ENCODE measurements at regions not wholly inside any gene's neighbourhood (a gene's known extent, or its start where the extent isn't known, plus 50 kb on each side); places are given as distances from the start of the nearest gene placed in this dataset.

DNA sequence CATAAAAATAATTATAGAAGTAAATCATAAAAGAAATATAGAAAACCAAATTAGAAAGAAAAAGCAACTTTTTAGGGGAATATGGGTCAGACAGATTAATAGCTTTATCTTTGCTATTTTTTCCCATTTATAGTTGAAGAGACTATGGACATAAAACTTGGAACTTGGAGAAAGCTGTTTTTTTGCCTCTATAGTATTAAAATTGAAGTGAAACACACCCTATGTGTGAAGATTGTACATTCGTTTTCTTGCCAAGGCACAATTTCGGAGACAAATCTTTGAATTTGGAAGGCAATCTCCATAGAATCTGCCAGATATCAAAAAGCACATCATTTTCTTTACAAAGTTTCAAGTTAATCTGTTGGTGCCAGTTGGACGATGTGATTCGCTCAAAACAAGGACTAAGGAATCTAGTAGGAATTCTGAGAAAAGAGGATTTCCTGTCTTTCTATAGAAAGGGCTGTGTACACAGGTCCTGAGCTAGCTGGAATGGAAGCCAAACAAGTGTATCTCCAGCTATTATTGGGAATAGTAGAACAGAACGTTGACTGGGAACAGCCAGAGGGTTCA lies 156.3 kb downstream of the SLC7A11 start:
- DNase-seq (ENCODE audit: low read depth, low spot score), result no peak

GRCh38 chr4:138078751-138079520 lies 163.2 kb downstream of the SLC7A11 start:
- no peak for DNase-seq (ENCODE audit: low read depth, low spot score)

- no peak for DNase-seq (ENCODE audit: low read depth, low spot score)
Observed at GRCh38 chr4:138078253-138078652, 163.9 kb downstream of the SLC7A11 start.

- no peak for DNase-seq (ENCODE audit: low read depth, low spot score)
Observed at GRCh38 chr4:138076561-138076960, 165.6 kb downstream of the SLC7A11 start.

DNA sequence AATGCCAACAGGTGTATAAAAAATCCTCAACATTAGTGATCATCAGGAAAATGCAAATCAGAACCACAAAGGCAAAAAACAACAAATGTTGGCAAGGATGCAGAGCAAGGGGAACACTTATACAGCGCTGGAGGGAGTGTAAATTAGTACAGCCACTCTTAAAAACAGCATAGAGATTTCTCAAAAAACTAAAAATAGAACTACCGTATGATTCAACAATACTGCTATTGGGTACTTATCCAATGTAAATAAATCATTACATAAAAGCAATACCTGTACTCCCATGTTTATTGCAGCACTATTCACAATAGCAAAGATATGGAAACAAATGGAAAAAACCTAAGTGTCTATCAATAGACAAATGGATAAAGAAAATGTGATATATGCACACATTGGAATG lies 171.3 kb downstream of the SLC7A11 start:
- DNase-seq (ENCODE audit: low read depth, low spot score), result no peak

GRCh38 chr4:138063581-138063980 lies 178.6 kb downstream of the SLC7A11 start:
- DNase-seq (ENCODE audit: low read depth, low spot score), result no peak

- no peak for DNase-seq (ENCODE audit: low read depth, low spot score)
Observed at GRCh38 chr4:138062929-138063328, 179.2 kb downstream of the SLC7A11 start.

DNA sequence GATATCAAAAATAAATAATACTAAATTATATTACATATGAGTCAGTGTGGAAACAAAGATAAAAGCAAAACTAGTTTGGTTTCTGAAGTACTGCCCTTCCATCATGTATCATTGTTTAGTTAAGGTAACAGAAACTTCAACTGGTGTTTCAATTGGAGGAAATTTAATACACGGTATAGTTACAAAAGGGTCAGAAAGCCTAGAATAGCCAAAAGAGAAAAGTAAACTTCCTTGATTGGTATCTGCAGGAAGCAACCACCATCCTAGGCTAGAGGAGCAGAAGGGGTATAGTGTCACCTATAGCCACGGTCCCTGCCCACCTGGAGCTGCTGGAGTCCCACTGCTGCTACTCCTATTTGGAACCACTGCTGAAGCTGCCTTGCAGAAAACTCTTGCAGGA lies 185.6 kb downstream of the SLC7A11 start:
- no peak for DNase-seq (ENCODE audit: low read depth, low spot score)

- no peak for DNase-seq (ENCODE audit: low read depth, low spot score)
Observed at GRCh38 chr4:138055890-138056289, 186.3 kb downstream of the SLC7A11 start.

DNA sequence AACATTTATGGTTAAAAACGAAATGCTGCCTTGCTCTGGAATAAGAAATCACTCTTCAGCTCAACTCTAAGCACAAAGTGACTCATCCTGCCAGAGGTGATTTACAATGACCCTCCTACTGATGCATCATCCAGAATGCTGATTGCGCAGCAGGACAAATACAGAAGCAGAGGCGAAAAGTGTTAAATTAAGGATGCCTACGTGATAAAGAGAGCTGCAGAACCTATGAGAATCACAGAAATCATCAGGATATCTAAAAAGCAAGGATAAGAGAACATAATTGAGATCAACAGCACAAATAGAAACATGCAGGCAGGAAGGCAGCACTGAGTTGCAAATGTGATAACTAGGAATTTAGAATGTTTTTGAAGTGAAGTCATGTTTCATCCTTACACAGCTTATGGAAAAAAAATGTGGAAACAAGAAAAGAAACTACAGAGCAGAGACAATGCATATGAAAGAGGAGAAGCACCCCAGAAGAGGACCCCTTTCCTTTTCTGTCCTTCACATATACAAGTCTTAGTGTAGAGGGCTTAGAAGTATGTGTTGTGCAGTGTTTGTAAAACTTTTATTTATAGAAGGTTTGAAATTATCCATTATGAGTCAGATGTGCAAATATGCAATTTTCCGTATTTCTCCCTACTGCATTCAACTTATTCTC lies 188.4 kb downstream of the SLC7A11 start:
- peak; percentile 57 for DNase-seq (ENCODE audit: low read depth, low spot score)

DNA sequence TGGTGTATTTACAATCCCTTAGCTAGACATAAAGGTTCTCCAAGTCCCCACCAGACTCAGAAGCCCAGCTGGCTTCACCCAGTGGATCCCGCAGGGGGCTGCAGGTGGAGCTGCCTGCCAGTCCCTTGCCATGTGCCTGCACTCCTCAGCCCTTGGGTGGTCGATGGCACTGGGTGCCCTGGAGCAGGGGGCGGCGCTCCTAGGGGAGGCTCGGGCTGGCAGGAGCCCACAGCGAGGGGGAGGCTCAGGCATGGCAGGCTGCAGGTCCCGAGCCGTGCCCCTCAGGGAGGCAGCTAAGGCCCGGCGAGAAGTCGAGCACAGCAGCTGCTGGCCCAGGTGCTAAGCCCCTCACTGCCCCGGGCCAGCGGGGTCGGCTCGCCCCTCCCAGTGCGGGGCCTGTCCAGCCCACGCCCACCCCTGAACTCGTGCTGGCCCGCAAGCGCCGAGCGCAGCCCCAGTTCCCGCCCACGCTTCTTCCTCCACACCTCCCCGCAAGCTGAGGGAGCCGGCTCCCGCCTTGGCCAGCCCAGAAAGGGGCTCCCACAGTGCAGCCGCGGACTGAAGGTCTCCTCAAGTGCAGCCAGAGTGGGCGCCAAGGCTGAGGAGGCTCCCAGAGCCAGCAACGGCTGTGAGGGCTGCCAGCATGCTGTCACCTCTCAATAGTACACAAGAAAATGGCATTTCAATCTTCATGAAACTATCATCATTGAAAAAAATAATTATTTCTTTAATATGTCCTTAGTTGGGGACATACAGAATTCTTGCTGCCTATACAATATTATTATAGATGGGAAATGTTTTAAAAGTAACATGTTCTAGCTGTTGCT lies 189.1 kb downstream of the SLC7A11 start:
- no peak for DNase-seq (ENCODE audit: low read depth, low spot score)

DNA sequence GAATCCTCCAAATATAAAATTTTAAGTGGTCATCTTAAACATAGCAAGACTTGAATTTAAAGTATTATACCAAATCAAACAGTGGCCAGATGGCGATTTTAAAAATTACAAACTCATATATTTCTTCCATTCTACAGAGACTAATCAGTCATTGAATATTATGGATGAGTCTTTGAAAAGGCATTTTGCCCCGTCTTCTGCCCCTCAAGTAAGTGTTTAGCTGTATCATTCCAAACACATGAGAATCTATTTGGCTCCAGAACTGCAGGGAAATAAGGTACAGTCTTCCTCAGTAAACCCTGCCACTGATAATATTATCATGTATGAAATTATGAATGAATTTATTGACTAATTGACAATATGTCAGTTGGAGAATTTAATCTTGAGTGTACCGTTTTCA lies 191.0 kb downstream of the SLC7A11 start:
- no peak for DNase-seq (ENCODE audit: low read depth, low spot score)

DNA sequence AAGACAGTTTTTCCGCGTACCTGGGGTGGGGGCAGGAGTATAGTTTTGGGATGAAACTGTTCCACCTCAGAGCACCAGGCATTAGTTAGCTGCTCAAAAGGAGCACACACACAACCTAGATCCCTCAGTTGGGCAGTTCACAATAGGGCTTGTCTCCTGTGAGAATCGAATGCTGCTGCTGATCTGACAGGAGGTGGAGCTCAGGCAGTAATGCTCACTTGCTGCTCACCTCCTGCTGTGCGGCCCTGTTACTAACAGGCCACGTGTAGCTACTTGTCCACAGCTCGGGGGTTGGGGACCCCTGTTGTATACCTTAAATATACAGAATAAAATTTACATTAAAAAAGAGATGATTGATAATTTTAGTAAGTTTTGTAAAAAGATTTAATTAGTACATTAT lies 191.5 kb downstream of the SLC7A11 start:
- DNase-seq (ENCODE audit: low read depth, low spot score), result no peak

DNA sequence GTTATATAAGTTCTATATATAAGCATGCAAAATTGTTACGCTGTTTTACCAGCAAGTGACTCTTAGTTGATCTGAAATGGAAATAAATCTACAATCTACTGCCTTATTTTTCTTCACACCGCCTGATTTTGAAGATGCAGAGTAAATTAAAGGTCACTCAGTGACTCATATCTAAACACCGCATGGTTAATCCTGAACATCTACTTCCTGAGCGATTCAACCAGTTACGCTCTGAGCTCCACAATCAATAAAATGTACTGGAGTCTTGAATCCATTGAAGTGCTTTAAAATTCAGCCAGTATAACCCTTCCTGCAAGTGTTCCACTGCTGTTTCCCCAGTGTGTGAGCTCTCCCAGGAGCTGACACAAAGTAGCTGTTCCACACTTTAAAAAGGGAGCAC lies 192.8 kb downstream of the SLC7A11 start:
- DNase-seq (ENCODE audit: low read depth, low spot score), result no peak

DNA sequence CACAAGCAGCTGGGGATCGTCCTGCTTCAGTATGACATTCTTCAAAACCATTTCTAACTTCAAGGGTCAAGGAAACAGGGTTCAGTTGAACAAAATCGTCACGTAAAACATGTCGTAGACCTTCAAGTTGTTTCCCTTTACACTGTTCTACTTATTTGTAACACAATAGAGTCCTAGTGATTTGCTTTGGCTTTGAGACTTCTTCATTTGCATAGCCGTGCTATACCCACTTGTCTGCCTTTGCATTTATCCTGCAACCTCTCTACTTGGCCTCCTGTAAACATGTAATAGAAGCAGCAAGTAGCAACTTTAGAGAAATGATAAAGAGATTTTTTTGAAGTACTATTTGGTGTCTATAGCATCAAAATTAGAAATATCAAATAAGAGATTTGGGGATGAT lies 194.9 kb downstream of the SLC7A11 start:
- no peak for DNase-seq (ENCODE audit: low read depth, low spot score)

DNA sequence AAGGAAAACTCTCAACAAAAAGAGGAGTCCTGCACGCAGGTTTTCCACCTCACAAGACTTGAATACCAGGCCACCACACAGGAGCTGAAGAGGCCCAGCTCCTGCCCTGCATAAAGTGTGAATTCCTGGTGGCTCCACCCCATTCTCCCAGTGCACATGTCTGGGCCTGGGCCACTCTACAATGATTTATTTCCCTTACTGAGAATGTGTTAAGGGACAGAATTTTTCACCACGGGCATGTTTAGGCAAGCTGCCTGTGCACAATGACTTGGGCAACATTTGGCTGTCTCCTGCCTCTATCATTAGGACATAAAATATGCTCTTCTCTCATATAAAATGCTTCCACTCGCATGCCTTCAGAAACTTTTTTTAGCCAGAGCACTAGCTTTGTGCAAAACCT lies 197.1 kb downstream of the SLC7A11 start:
- DNase-seq (ENCODE audit: low read depth, low spot score), result no peak

- no peak for DNase-seq (ENCODE audit: low read depth, low spot score)
Observed at GRCh38 chr4:138039010-138039409, 203.1 kb downstream of the SLC7A11 start.

GRCh38 chr4:138037696-138038095 lies 204.5 kb downstream of the SLC7A11 start:
- DNase-seq (ENCODE audit: low read depth, low spot score), result no peak

- no peak for DNase-seq (ENCODE audit: low read depth, low spot score)
Observed at GRCh38 chr4:138035781-138036258, 206.3 kb downstream of the SLC7A11 start.

DNA sequence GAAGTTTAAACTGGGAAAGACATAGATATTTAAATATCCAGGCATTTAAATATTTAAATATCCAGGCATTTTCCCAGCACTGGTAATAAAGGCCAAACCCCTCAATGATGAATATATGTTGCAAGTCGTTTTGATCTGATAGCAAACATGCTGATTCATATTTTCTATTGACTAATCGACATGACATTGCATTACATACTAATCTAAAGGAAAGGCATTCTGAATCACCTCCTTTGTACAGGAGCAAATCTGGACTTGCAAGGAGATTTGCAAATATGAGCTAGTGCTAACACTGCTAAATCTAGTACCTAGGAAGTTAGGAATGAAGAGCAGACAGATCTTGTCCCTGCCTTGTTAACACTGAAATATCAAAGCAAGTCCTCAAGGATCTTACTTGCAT lies 207.3 kb downstream of the SLC7A11 start:
- DNase-seq (ENCODE audit: low read depth, low spot score), result no peak

DNA sequence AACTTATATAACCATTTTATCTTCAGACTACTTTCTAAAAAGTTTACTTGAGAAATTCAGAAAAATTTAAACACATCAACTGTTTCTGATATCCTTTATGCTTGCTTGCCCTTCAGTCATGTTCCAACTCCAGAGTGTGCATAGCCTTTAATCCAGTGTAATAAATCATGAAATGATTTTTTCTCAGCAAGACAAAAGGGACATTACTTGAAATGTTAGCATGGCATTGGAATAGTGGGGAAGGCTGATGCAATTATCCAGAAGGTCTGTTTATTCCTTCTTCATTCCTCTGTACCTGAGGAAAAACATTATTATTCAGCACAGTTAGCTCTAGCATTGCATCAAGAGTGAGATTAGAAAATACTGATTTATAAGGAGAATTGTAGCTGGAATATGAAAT lies 209.9 kb downstream of the SLC7A11 start:
- DNase-seq (ENCODE audit: low read depth, low spot score), result no peak

DNA sequence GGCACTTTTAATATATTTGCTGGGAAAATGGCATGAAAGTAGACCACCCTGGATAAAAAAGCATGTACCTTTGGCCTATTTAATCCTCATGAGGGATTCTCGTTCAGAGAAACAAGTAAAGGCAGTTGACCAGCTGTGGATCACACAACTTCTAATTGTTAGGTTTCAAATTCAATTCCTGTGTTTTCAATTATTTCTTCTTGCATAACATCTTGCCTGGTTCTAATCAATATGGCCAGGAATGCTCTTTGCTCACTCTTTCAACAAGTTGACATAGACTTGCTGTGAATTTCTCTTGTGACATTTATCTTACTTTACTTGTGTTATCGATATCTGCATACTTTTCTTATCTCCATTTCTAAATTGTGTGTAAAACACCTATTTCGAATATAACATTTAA lies 211.8 kb downstream of the SLC7A11 start:
- DNase-seq (ENCODE audit: low read depth, low spot score), result no peak
